Activated CD4-positive, alpha-beta T cell treated with anti-CD3 and anti-CD28 coated beads, Interleukin-2, amount 10 ng/mL, durations not matched to agents 7 days and 5 days (primary cell): ENCODE measurements at regions not wholly inside any gene's neighbourhood (a gene's known extent, or its start where the extent isn't known, plus 50 kb on each side); places are given as distances from the start of the nearest gene placed in this dataset.

Experiments
- CTCF ChIA-PET: fragments of 350-600 bp; sonication (Branson Sonifier 250); formaldehyde crosslinking; loops from one replicate; lab custom pipeline; 2021; ENCODE audit warnings: antibody characterized with exemption; lab: Charles Lee
- POLR2A ChIA-PET: fragments of 350-600 bp; sonication (Branson Sonifier 250); formaldehyde crosslinking; loops from one replicate; lab custom pipeline; 2021; ENCODE audit warnings: antibody characterized with exemption; lab: Charles Lee
- DNase-seq: peaks from one replicate; pipeline ENCODE4 v3.0.0-alpha.2; 2020
- H3K27ac Mint-ChIP-seq: one replicate; pipeline ENCODE4 v1.8.0; 2021; ENCODE audit warnings: mild to moderate bottlenecking, moderate library complexity, mixed read lengths
- H3K27me3 Mint-ChIP-seq: one replicate; pipeline ENCODE4 v1.8.0; 2021; ENCODE audit warnings: mixed read lengths
- H3K36me3 Mint-ChIP-seq: one replicate; pipeline ENCODE4 v1.8.0; 2021; ENCODE audit warnings: low read depth, mixed read lengths
- H3K4me1 Mint-ChIP-seq: one replicate; pipeline ENCODE4 v1.8.0; 2021; ENCODE audit warnings: mixed read lengths
- H3K4me3 Mint-ChIP-seq: one replicate; pipeline ENCODE4 v1.8.0; 2021; ENCODE audit warnings: mild to moderate bottlenecking, moderate library complexity, mixed read lengths
- H3K9me3 Mint-ChIP-seq: one replicate; pipeline ENCODE4 v1.8.0; 2021; ENCODE audit warnings: mixed read lengths
- microRNA-seq: library from miRNA; unstranded; fragments of <30 nt; microRNA quantifications from one replicate; pipeline ENCODE4 v1.2.0, GENCODE V29; 2021; ENCODE audit warnings: borderline microRNAs expressed, borderline replicate concordance

GRCh38 chr2:134193006-134193405 lies 60.9 kb upstream of the MGAT5 start:
- no peaks in the 10 kb centered on the region for H3K27me3 Mint-ChIP-seq
- H3K4me3 Mint-ChIP-seq = no peak overlapping the region
- peaks cover 14% of the 10 kb centered on the region for H3K36me3 Mint-ChIP-seq
- CTCF ChIA-PET = no interaction called here
- POLR2A ChIA-PET = no interaction called here
- H3K4me1 Mint-ChIP-seq = peaks cover 43% of the 10 kb centered on the region
- DNase-seq = no peak
- H3K27ac Mint-ChIP-seq = no peak overlapping the region
- H3K9me3 Mint-ChIP-seq = peaks cover 6% of the 10 kb centered on the region

- DNase-seq = no peak
- peaks cover 46% of the 10 kb centered on the region for H3K4me1 Mint-ChIP-seq
- no peak overlapping the region for H3K27ac Mint-ChIP-seq
- ChIA-PET POLR2A (no interaction called here), CTCF (no interaction called here)
- peaks cover 6% of the 10 kb centered on the region for H3K9me3 Mint-ChIP-seq
- H3K27me3 Mint-ChIP-seq = no peaks in the 10 kb centered on the region
- peaks cover 14% of the 10 kb centered on the region for H3K36me3 Mint-ChIP-seq
- H3K4me3 Mint-ChIP-seq = no peak overlapping the region
These were observed 59.4 kb upstream of the MGAT5 start for GRCh38 chr2:134194519-134194918.

- DNase-seq = no peak
- Mint-ChIP-seq H3K9me3 (peaks cover 6% of the 10 kb centered on the region), H3K4me1 (peaks cover 40% of the 10 kb centered on the region), H3K27me3 (no peaks in the 10 kb centered on the region), H3K4me3 (no peak overlapping the region), H3K27ac (no peak overlapping the region), H3K36me3 (peaks cover 7% of the 10 kb centered on the region)
- ChIA-PET CTCF (interaction anchor here (0.9 kb wide), 1 partner anchor 11 kb away, joined by 3 read pairs; no protein-coding TSS in a partner anchor), POLR2A (no interaction called here)
These were observed 58.5 kb upstream of the MGAT5 start for GRCh38 chr2:134195341-134195740.

GRCh38 chr2:134197445-134197844 lies 56.4 kb upstream of the MGAT5 start:
- H3K4me1 Mint-ChIP-seq = peaks cover 38% of the 10 kb centered on the region
- CTCF ChIA-PET = interaction anchor here (0.9 to 2.2 kb wide), 3 partner anchors 10 to 79 kb away, joined by 4 to 12 read pairs (median 7); no protein-coding TSS in a partner anchor
- H3K36me3 Mint-ChIP-seq = no peaks in the 10 kb centered on the region
- H3K27me3 Mint-ChIP-seq = no peaks in the 10 kb centered on the region
- H3K4me3 Mint-ChIP-seq = no peak overlapping the region
- DNase-seq = no peak
- peak overlapping the region; percentile 80 for H3K27ac Mint-ChIP-seq
- POLR2A ChIA-PET = no interaction called here
- no peaks in the 10 kb centered on the region for H3K9me3 Mint-ChIP-seq

- peaks cover 42% of the 10 kb centered on the region for H3K4me1 Mint-ChIP-seq
These were observed 55.8 kb upstream of the MGAT5 start for GRCh38 chr2:134198006-134198634.

GRCh38 chr2:134199123-134199522 lies 54.7 kb upstream of the MGAT5 start:
- POLR2A ChIA-PET = interaction anchor here (0.7 kb wide), 1 partner anchor 64 kb away, joined by 3 read pairs; no protein-coding TSS in a partner anchor
- no peak overlapping the region for H3K4me3 Mint-ChIP-seq
- H3K36me3 Mint-ChIP-seq = peaks cover 2% of the 10 kb centered on the region
- H3K27me3 Mint-ChIP-seq = no peaks in the 10 kb centered on the region
- H3K4me1 Mint-ChIP-seq = peaks cover 42% of the 10 kb centered on the region
- CTCF ChIA-PET = interaction anchor here (0.7 to 2.2 kb wide), 3 partner anchors 9 to 80 kb away, joined by 3 to 7 read pairs (median 3); no protein-coding TSS in a partner anchor
- no peaks in the 10 kb centered on the region for H3K9me3 Mint-ChIP-seq
- DNase-seq = no peak
- H3K27ac Mint-ChIP-seq = no peak overlapping the region

More at GRCh38 chr2:134198006-134198634, 55.8 kb upstream of the MGAT5 start:
- CTCF ChIA-PET = interaction anchor here (0.9 to 2.2 kb wide), 4 partner anchors 10 to 79 kb away, joined by 3 to 12 read pairs (median 6); no protein-coding TSS in a partner anchor
- Mint-ChIP-seq H3K27ac (peak overlapping the region; percentile 80), H3K36me3 (peaks cover 2% of the 10 kb centered on the region), H3K9me3 (no peaks in the 10 kb centered on the region), H3K27me3 (no peaks in the 10 kb centered on the region), H3K4me3 (no peak overlapping the region)
- no peak for DNase-seq
- POLR2A ChIA-PET = no interaction called here

GRCh38 chr2:134200036-134200618 lies 53.7 kb upstream of the MGAT5 start:
- POLR2A ChIA-PET = no interaction called here
- H3K4me1 Mint-ChIP-seq = peaks cover 37% of the 10 kb centered on the region
- DNase-seq = no peak
- H3K4me3 Mint-ChIP-seq = no peak overlapping the region
- H3K27me3 Mint-ChIP-seq = no peaks in the 10 kb centered on the region
- peaks cover 2% of the 10 kb centered on the region for H3K36me3 Mint-ChIP-seq
- H3K27ac Mint-ChIP-seq = no peak overlapping the region
- CTCF ChIA-PET = interaction anchor here (1.3 kb wide), 1 partner anchor 81 kb away, joined by 3 read pairs; no protein-coding TSS in a partner anchor
- no peaks in the 10 kb centered on the region for H3K9me3 Mint-ChIP-seq

- H3K36me3 Mint-ChIP-seq = peaks cover 2% of the 10 kb centered on the region
- POLR2A ChIA-PET = no interaction called here
- no peak overlapping the region for H3K27ac Mint-ChIP-seq
- no peak for DNase-seq
- no peaks in the 10 kb centered on the region for H3K9me3 Mint-ChIP-seq
- CTCF ChIA-PET = no interaction called here
- no peak overlapping the region for H3K4me3 Mint-ChIP-seq
- H3K4me1 Mint-ChIP-seq = peaks cover 30% of the 10 kb centered on the region
- H3K27me3 Mint-ChIP-seq = no peaks in the 10 kb centered on the region
These were observed 52.3 kb upstream of the MGAT5 start for GRCh38 chr2:134201533-134201932.

GRCh38 chr2:134202371-134202770 lies 51.5 kb upstream of the MGAT5 start:
- Mint-ChIP-seq H3K4me3 (no peak overlapping the region), H3K27me3 (no peaks in the 10 kb centered on the region), H3K27ac (no peak overlapping the region), H3K4me1 (peaks cover 26% of the 10 kb centered on the region), H3K36me3 (peaks cover 2% of the 10 kb centered on the region), H3K9me3 (no peaks in the 10 kb centered on the region)
- ChIA-PET POLR2A (no interaction called here), CTCF (no interaction called here)
- no peak for DNase-seq

GRCh38 chr2:134203175-134203574 lies 50.7 kb upstream of the MGAT5 start:
- ChIA-PET CTCF (interaction anchor here (0.9 to 1.0 kb wide), 2 partner anchors 16 to 209 kb away, joined by 3 to 4 read pairs; no protein-coding TSS in a partner anchor), POLR2A (no interaction called here)
- H3K27ac Mint-ChIP-seq = no peak overlapping the region
- H3K36me3 Mint-ChIP-seq = peaks cover 2% of the 10 kb centered on the region
- H3K4me3 Mint-ChIP-seq = no peak overlapping the region
- DNase-seq = no peak
- peaks cover 23% of the 10 kb centered on the region for H3K4me1 Mint-ChIP-seq
- H3K9me3 Mint-ChIP-seq = no peaks in the 10 kb centered on the region
- H3K27me3 Mint-ChIP-seq = no peaks in the 10 kb centered on the region

Small RNA genes in the stretch of these regions (microRNA-seq; reads per million reads assigned to microRNA genes)
- 5.9 reads per million, percentile 30 among the genes with 10 or more reads in this experiment for gene MIR3679
